ENCODE measurements at regions not wholly inside any gene's neighbourhood (a gene's known extent, or its start where the extent isn't known, plus 50 kb on each side); places are given as distances from the start of the nearest gene placed in this dataset.

DNA sequence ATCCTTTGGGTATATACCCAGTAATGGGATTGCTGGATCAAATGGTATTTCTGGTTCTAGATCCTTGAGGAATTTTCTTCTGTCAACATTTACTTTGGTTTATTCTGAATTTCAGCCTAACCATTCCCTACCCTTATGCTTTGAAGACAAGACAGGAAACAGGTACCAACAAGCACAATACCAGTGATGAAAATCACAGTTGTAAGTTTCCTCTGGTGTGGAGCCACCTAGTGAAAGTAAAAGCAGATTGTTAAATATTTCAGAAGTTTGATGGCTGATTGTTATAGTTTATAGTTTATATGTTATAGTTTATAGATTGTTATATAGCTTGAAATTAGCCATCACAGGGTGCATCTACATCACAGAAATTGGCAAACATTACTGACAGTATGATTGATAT, 104.5 kb upstream of the AGA start:
- no peak overlapping the region for H3K27ac ChIP-seq
- no peak overlapping the region for H2AFZ ChIP-seq (ENCODE audit: low read depth)
- H3K4me2 ChIP-seq, result no peak overlapping the region
- H3K4me3 ChIP-seq (IDR thresholded peaks at IDR 0.05; ENCODE audit: insufficient read depth, low read depth, low read length), result no peak overlapping the region
- H3K36me3 ChIP-seq (ENCODE audit: insufficient read depth), result no peaks in the 10 kb centered on the region
- no peaks in the 10 kb centered on the region for H3K27me3 ChIP-seq (ENCODE audit: insufficient read depth, low read depth)
- H3K9ac ChIP-seq, result no peak overlapping the region
- H4K20me1 ChIP-seq (ENCODE audit: insufficient read depth), result no peaks in the 10 kb centered on the region
- no peaks in the 10 kb centered on the region for H3K79me2 ChIP-seq (ENCODE audit: insufficient read depth, low read depth)
- H3K4me1 ChIP-seq (ENCODE audit: low read depth, poor library complexity, severe bottlenecking), result no peaks in the 10 kb centered on the region
- TF ChIP-seq, protein P1, sequence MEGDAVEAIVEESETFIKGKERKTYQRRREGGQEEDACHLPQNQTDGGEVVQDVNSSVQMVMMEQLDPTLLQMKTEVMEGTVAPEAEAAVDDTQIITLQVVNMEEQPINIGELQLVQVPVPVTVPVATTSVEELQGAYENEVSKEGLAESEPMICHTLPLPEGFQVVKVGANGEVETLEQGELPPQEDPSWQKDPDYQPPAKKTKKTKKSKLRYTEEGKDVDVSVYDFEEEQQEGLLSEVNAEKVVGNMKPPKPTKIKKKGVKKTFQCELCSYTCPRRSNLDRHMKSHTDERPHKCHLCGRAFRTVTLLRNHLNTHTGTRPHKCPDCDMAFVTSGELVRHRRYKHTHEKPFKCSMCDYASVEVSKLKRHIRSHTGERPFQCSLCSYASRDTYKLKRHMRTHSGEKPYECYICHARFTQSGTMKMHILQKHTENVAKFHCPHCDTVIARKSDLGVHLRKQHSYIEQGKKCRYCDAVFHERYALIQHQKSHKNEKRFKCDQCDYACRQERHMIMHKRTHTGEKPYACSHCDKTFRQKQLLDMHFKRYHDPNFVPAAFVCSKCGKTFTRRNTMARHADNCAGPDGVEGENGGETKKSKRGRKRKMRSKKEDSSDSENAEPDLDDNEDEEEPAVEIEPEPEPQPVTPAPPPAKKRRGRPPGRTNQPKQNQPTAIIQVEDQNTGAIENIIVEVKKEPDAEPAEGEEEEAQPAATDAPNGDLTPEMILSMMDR (conservative IDR thresholded peaks at IDR 0.05; ENCODE audit: low read depth, low read length), result no peak

DNA sequence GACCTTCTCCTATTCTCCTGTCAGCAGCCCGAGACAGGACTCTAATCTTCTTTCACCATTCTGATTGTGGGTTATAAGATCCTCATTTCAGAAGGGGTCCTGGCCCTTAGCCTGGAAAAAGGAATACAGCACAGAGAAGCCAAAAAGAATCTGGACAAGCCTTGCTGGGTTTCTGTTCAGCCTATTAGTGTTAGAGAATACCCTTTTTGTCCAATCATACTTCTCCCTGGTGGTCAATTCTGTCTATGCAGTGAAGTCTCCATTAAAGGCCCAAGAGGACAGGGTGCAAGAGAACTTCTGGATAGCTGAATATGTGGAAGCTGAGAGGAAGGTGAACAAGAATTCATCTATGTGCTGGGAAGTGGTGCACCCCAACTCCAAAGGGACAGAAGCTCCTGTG, 105.7 kb upstream of the AGA start:
- Histone ChIP-seq H4K20me1 (ENCODE audit: insufficient read depth) (no peaks in the 10 kb centered on the region), H3K27me3 (ENCODE audit: insufficient read depth, low read depth) (no peaks in the 10 kb centered on the region), H3K4me1 (ENCODE audit: low read depth, poor library complexity, severe bottlenecking) (no peaks in the 10 kb centered on the region), H3K79me2 (ENCODE audit: insufficient read depth, low read depth) (no peaks in the 10 kb centered on the region), H3K4me3 (IDR thresholded peaks at IDR 0.05; ENCODE audit: insufficient read depth, low read depth, low read length) (no peak overlapping the region), H2AFZ (ENCODE audit: low read depth) (no peak overlapping the region), H3K36me3 (ENCODE audit: insufficient read depth) (no peaks in the 10 kb centered on the region), H3K9ac (no peak overlapping the region), H3K27ac (no peak overlapping the region), H3K4me2 (no peak overlapping the region)
- TF ChIP-seq, protein P1 (conservative IDR thresholded peaks at IDR 0.05; ENCODE audit: low read depth, low read length), result no peak

DNA sequence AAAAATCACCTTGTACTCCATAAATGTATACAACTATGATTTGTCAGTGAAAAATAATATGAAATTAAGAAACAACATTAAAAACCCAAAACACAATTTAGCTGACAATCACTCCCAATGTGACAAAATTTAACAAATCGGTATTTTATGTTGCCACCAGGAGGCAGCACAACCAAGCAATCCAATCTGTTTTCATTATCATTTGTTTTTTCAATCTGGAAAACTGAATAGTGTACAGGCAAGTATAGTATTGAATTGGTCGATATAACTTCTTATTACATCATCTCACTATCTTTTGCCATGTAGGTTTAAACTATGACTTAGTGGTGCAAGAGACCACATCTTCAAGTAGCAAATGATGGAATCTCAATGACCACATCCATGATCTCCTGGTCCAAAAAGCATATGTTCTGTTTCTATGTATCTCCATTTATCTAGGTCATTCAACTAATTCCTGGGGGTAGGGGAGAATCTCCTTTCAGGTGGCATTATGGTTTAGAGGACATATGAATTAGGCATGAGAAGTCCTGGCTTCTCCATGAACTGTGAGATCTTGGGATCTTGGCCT, 112.9 kb upstream of the AGA start:
- TF ChIP-seq, protein P1 (conservative IDR thresholded peaks at IDR 0.05; ENCODE audit: low read depth, low read length), result peak; percentile 91
- Histone ChIP-seq H3K27ac (no peak overlapping the region), H3K4me3 (IDR thresholded peaks at IDR 0.05; ENCODE audit: insufficient read depth, low read depth, low read length) (no peak overlapping the region), H2AFZ (ENCODE audit: low read depth) (no peak overlapping the region), H3K9ac (no peak overlapping the region), H4K20me1 (ENCODE audit: insufficient read depth) (no peaks in the 10 kb centered on the region), H3K79me2 (ENCODE audit: insufficient read depth, low read depth) (no peaks in the 10 kb centered on the region), H3K36me3 (ENCODE audit: insufficient read depth) (no peaks in the 10 kb centered on the region), H3K27me3 (ENCODE audit: insufficient read depth, low read depth) (no peaks in the 10 kb centered on the region), H3K4me2 (no peak overlapping the region), H3K4me1 (ENCODE audit: low read depth, poor library complexity, severe bottlenecking) (no peaks in the 10 kb centered on the region)

DNA sequence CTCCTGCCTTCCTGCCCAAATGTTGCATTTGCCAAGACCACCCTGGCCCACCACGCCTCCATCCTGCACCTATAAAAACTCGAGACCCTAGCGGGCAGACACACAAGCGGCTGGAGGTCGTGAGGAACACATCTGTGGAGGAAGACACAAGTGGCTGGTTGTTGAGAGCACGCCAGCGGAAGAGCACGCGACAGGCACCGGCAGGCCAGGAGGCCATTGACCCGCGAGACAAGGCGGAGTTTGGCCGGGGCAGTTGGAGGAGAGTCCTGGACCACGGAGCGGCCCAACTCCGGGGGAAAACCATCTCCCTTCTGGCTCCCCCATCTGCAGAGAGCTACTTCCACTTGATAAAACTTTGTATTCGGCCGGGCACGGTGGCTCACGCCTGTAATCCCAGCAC, 115.2 kb upstream of the AGA start:
- no peaks in the 10 kb centered on the region for H3K36me3 ChIP-seq (ENCODE audit: insufficient read depth)
- H3K27me3 ChIP-seq (ENCODE audit: insufficient read depth, low read depth), result no peaks in the 10 kb centered on the region
- H3K4me2 ChIP-seq, result no peak overlapping the region
- TF ChIP-seq, protein P1 (conservative IDR thresholded peaks at IDR 0.05; ENCODE audit: low read depth, low read length), result no peak
- no peak overlapping the region for H3K4me3 ChIP-seq (IDR thresholded peaks at IDR 0.05; ENCODE audit: insufficient read depth, low read depth, low read length)
- H3K79me2 ChIP-seq (ENCODE audit: insufficient read depth, low read depth), result no peaks in the 10 kb centered on the region
- H3K27ac ChIP-seq, result no peak overlapping the region
- no peaks in the 10 kb centered on the region for H3K4me1 ChIP-seq (ENCODE audit: low read depth, poor library complexity, severe bottlenecking)
- no peaks in the 10 kb centered on the region for H4K20me1 ChIP-seq (ENCODE audit: insufficient read depth)
- no peak overlapping the region for H2AFZ ChIP-seq (ENCODE audit: low read depth)
- H3K9ac ChIP-seq, result no peak overlapping the region

Data from KMS-11 (cell line).